Transverse colon (tissue), 4 donors: ENCODE measurements at regions not wholly inside any gene's neighbourhood (a gene's known extent, or its start where the extent isn't known, plus 50 kb on each side); places are given as distances from the start of the nearest gene placed in this dataset.

Source experiments
- DNase-seq: peaks from one replicate; pipeline ENCODE4 v3.0.0-alpha.2; 2019
- H3K27ac ChIP-seq, 4 donors: fragments of 200-600 bp; sonication (generic); 2 replicates each; pipeline ENCODE4 v1.5.1; 2016 to 2018; ENCODE audit warnings: inconsistent platforms in 4 of 4
- H3K27me3 ChIP-seq: fragments of 200-600 bp; sonication (generic); 2 replicates; pipeline ENCODE4 v1.5.1; 2017; ENCODE audit warnings: inconsistent platforms
- H3K36me3 ChIP-seq, 4 donors: fragments of 200-600 bp; sonication (generic); 2 replicates each; pipeline ENCODE4 v1.5.1; 2017 to 2019; ENCODE audit warnings: inconsistent platforms in 4 of 4
- H3K4me1 ChIP-seq, 4 donors: fragments of 200-600 bp; sonication (generic); 2 replicates each; pipeline ENCODE4 v1.5.1; 2017 to 2020; ENCODE audit warnings: inconsistent platforms in 4 of 4
- H3K4me3 ChIP-seq, 4 donors: fragments of 200-600 bp; sonication (generic); 1 replicate in 1 of 4; 2 replicates in 3 of 4; pipeline versions ENCODE4 v1.5.1 to v1.6.1; 2017 to 2019; ENCODE audit warnings: inconsistent platforms in 4 of 4
- H3K9me3 ChIP-seq, 2 donors: fragments of 200-600 bp; sonication (generic); 2 replicates each; pipeline ENCODE4 v1.5.1; 2017 to 2019; ENCODE audit warnings: inconsistent platforms in 2 of 2
- CTCF ChIP-seq, 5 experiments: fragments of 200-600 bp in 3 of 5; fragments of 450-650 bp in 2 of 5; sonication (generic) in 3 of 5; IDR thresholded peaks; 1 replicate in 2 of 5; 2 replicates in 3 of 5; pipeline ENCODE4 v1.5.1; 2016 to 2017; ENCODE audit warnings: antibody characterized with exemption in 5 of 5, inconsistent platforms in 3 of 5, mild to moderate bottlenecking in 2 of 5, moderate library complexity in 1 of 5
- EP300 ChIP-seq: sonication (generic); formaldehyde crosslinking; IDR thresholded peaks from one replicate; pipeline ENCODE4 v1.6.1; 2017; ENCODE audit warnings: antibody characterized with exemption, low read depth
- POLR2A ChIP-seq: fragments of 450-650 bp; IDR thresholded peaks from one replicate; pipeline ENCODE4 v1.6.1; 2016; ENCODE audit warnings: antibody characterized with exemption, mild to moderate bottlenecking, moderate library complexity
- POLR2AphosphoS5 ChIP-seq, 3 donors: sonication (generic); formaldehyde crosslinking; IDR thresholded peaks; one replicate each; pipeline ENCODE4 v1.6.1; 2016; ENCODE audit warnings: antibody characterized with exemption in 3 of 3
- WGBS, 2 donors: methylation state at CpG; one replicate each; pipeline ENCODE4 v1.1.5; 2018; ENCODE audit warnings: low coverage in 1 of 2; 5-methylcytosine and 5-hydroxymethylcytosine counted together
- in situ Hi-C, 4 donors: fragments of 200-750 bp; cut with MboI; loops; one replicate each; pipeline versions ENCODE4 v1.15.0 to v1.15.1; 2017; ENCODE audit warnings: low sequenced_read_pairs in 3 of 4, low pct_ligation_motif_present in 1 of 4, low pct_unique_long_range_greater_than_20kb in 1 of 4
- intact Hi-C: fragments of 100-400 bp; cut with DNase I; formaldehyde crosslinking; loops from one replicate; pipeline ENCODE4 v1.15.1; 2023; ENCODE audit warnings: low total_unique reads

- intact Hi-C loops, result no loop called here
- H3K36me3 ChIP-seq, result no peaks in the 10 kb centered on the region
- DNase-seq, result no peak
- TF ChIP-seq CTCF (IDR thresholded peaks at IDR 0.05) (no peak), POLR2A (no peak), EP300 (no peak), POLR2AphosphoS5 (IDR thresholded peaks at IDR 0.05) (no peak)
- H3K4me1 ChIP-seq, result no peaks in the 10 kb centered on the region
- H3K27me3 ChIP-seq, result no peaks in the 10 kb centered on the region
- H3K9me3 ChIP-seq, result no peaks in the 10 kb centered on the region
- in situ Hi-C loops, result no loop called here
- 91 to 92% methylated on average over 7 to 17 of the region's 17 CpGs for WGBS, 2 donors
- H3K27ac ChIP-seq, result no peak overlapping the region
- H3K4me3 ChIP-seq, result no peak overlapping the region
Observed at GRCh38 chr7:98040626-98041360, 50.8 kb upstream of the OCM2 start.

GRCh38 chr7:98046816-98047215 is 56.8 kb upstream of the OCM2 start:
- no peak for DNase-seq
- intact Hi-C loops, result no loop called here
- WGBS, 2 donors, result 58 to 73% methylated on average over 5 to 6 of the region's 6 CpGs
- in situ Hi-C loops, result no loop called here
- peaks cover 8% of the 10 kb centered on the region for H3K27me3 ChIP-seq
- TF ChIP-seq CTCF (IDR thresholded peaks at IDR 0.05) (no peak), EP300 (no peak), POLR2AphosphoS5 (IDR thresholded peaks at IDR 0.05) (no peak), POLR2A (no peak)
- H3K4me1 ChIP-seq, result no peaks in the 10 kb centered on the region
- H3K36me3 ChIP-seq, result no peaks in the 10 kb centered on the region
- no peaks in the 10 kb centered on the region for H3K9me3 ChIP-seq
- no peak overlapping the region for H3K27ac ChIP-seq
- no peak overlapping the region for H3K4me3 ChIP-seq

GRCh38 chr7:98049034-98049433 is 57.6 kb upstream of the LMTK2 start:
- H3K27me3 ChIP-seq, result peaks cover 8% of the 10 kb centered on the region
- H3K36me3 ChIP-seq, result no peaks in the 10 kb centered on the region
- TF ChIP-seq POLR2AphosphoS5 (IDR thresholded peaks at IDR 0.05), result no peak
- TF ChIP-seq POLR2A, result no peak
- TF ChIP-seq CTCF (IDR thresholded peaks at IDR 0.05), result no peak
- TF ChIP-seq EP300, result no peak
- 92% methylated on average over 9 of the region's 9 CpGs; no CpG with 5 or more reads in 1 of the 2 donors for WGBS, 2 donors
- in situ Hi-C loops, result no loop called here
- no peak for DNase-seq
- H3K9me3 ChIP-seq, result no peaks in the 10 kb centered on the region
- no peak overlapping the region for H3K27ac ChIP-seq
- intact Hi-C loops, result no loop called here
- H3K4me1 ChIP-seq, result no peaks in the 10 kb centered on the region
- no peak overlapping the region for H3K4me3 ChIP-seq

GRCh38 chr7:98051118-98051744 is 55.4 kb upstream of the LMTK2 start:
- no peak for TF ChIP-seq POLR2A
- no peak for TF ChIP-seq CTCF (IDR thresholded peaks at IDR 0.05)
- no peak for TF ChIP-seq EP300
- no peak for TF ChIP-seq POLR2AphosphoS5 (IDR thresholded peaks at IDR 0.05)
- no peak overlapping the region for H3K4me3 ChIP-seq
- DNase-seq, result peak; percentile 14
- no peaks in the 10 kb centered on the region for H3K36me3 ChIP-seq
- intact Hi-C loops (no loop called here), in situ Hi-C loops (no loop called here)
- 13 to 20% methylated on average over 3 to 24 of the region's 24 CpGs for WGBS, 2 donors
- no peak overlapping the region for H3K27ac ChIP-seq
- H3K9me3 ChIP-seq, result no peaks in the 10 kb centered on the region
- H3K4me1 ChIP-seq, result no peaks in the 10 kb centered on the region
- H3K27me3 ChIP-seq, result peaks cover 14% of the 10 kb centered on the region
